ENCODE measurements at regions not wholly inside any gene's neighbourhood (a gene's known extent, or its start where the extent isn't known, plus 50 kb on each side); places are given as distances from the start of the nearest gene placed in this dataset.

DNA sequence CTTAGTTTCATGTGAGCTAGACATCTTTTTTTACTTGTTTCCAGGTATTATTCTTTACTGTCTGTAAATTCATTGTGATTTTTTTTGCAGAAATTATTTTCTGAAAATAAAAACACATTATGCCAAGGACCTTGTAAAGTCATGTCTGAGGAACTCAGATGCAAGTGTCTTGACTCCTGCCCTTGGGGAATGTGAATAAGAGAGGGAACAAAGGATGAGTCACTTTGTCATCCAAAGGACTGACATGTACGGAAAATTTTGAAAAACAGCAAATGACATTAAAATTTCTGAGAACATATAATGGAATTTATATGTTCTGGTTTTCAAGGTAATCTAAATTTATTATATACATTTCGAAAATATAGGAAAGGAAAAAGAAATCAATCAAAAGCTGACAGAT is 660.4 kb downstream of the CD109 start:
- TF ChIP-seq EP300 (conservative IDR thresholded peaks at IDR 0.05; ENCODE audit: poor library complexity, severe bottlenecking) (peak; percentile 20), TAF1 (IDR thresholded peaks at IDR 0.05; ENCODE audit: low read depth) (no peak)
- Histone ChIP-seq H3K36me3 (ENCODE audit: insufficient read depth, low read length) (no peaks in the 10 kb centered on the region), H3K27ac (ENCODE audit: low read length) (no peak overlapping the region), H3K9me3 (ENCODE audit: low read length) (no peaks in the 10 kb centered on the region), H3K27me3 (ENCODE audit: insufficient read depth, low read depth, low read length) (no peaks in the 10 kb centered on the region), H3F3A (ENCODE audit: insufficient read depth, low read length, poor library complexity, severe bottlenecking) (no peaks in the 10 kb centered on the region), H4K20me1 (ENCODE audit: insufficient read depth) (no peaks in the 10 kb centered on the region), H3K9ac (ENCODE audit: low read length) (no peak overlapping the region), H3K79me2 (replicated peaks; ENCODE audit: insufficient read depth, low read length) (no peaks in the 10 kb centered on the region), H3K4me3 (ENCODE audit: low read length) (no peak overlapping the region), H2AFZ (ENCODE audit: low read depth, low read length) (no peak overlapping the region), H3K4me2 (ENCODE audit: low read length) (no peak overlapping the region), H3K9me2 (ENCODE audit: insufficient read depth, low read length) (no peaks in the 10 kb centered on the region)

- no peak overlapping the region for H2AFZ ChIP-seq (ENCODE audit: low read depth, low read length)
- H3K79me2 ChIP-seq (replicated peaks; ENCODE audit: insufficient read depth, low read length) = no peaks in the 10 kb centered on the region
- H3K36me3 ChIP-seq (ENCODE audit: insufficient read depth, low read length) = no peaks in the 10 kb centered on the region
- H3K27me3 ChIP-seq (ENCODE audit: insufficient read depth, low read depth, low read length) = no peaks in the 10 kb centered on the region
- no peaks in the 10 kb centered on the region for H3K9me3 ChIP-seq (ENCODE audit: low read length)
- no peaks in the 10 kb centered on the region for H4K20me1 ChIP-seq (ENCODE audit: insufficient read depth)
- no peak overlapping the region for H3K4me3 ChIP-seq (ENCODE audit: low read length)
- H3K9ac ChIP-seq (ENCODE audit: low read length) = no peak overlapping the region
- TF ChIP-seq SMC3 (conservative IDR thresholded peaks at IDR 0.05; ENCODE audit: poor library complexity) (no peak), EZH2 (IDR thresholded peaks at IDR 0.05; ENCODE audit: borderline replicate concordance, insufficient read depth, low read length, poor library complexity, severe bottlenecking) (no peak), TAF1 (IDR thresholded peaks at IDR 0.05; ENCODE audit: low read depth) (no peak), EP300 (conservative IDR thresholded peaks at IDR 0.05; ENCODE audit: poor library complexity, severe bottlenecking) (no peak), REST (IDR thresholded peaks at IDR 0.05; ENCODE audit: borderline replicate concordance) (no peak), MXI1 (conservative IDR thresholded peaks at IDR 0.05; ENCODE audit: poor library complexity, severe bottlenecking) (no peak), RAD21 (conservative IDR thresholded peaks at IDR 0.05) (no peak), POLR2AphosphoS5 (IDR thresholded peaks at IDR 0.05) (no peak)
- TF ChIP-seq, protein P1, sequence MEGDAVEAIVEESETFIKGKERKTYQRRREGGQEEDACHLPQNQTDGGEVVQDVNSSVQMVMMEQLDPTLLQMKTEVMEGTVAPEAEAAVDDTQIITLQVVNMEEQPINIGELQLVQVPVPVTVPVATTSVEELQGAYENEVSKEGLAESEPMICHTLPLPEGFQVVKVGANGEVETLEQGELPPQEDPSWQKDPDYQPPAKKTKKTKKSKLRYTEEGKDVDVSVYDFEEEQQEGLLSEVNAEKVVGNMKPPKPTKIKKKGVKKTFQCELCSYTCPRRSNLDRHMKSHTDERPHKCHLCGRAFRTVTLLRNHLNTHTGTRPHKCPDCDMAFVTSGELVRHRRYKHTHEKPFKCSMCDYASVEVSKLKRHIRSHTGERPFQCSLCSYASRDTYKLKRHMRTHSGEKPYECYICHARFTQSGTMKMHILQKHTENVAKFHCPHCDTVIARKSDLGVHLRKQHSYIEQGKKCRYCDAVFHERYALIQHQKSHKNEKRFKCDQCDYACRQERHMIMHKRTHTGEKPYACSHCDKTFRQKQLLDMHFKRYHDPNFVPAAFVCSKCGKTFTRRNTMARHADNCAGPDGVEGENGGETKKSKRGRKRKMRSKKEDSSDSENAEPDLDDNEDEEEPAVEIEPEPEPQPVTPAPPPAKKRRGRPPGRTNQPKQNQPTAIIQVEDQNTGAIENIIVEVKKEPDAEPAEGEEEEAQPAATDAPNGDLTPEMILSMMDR (IDR thresholded peaks at IDR 0.05; ENCODE audit: poor library complexity, severe bottlenecking) = no peak
- no peaks in the 10 kb centered on the region for H3F3A ChIP-seq (ENCODE audit: insufficient read depth, low read length, poor library complexity, severe bottlenecking)
- H3K27ac ChIP-seq (ENCODE audit: low read length) = no peak overlapping the region
- H3K9me2 ChIP-seq (ENCODE audit: insufficient read depth, low read length) = no peaks in the 10 kb centered on the region
- H3K4me2 ChIP-seq (ENCODE audit: low read length) = no peak overlapping the region
These were observed 651.0 kb downstream of the CD109 start for GRCh38 chr6:74346936-74347535.

Data from neural cell (in vitro differentiated cells).